HFFc6 (cell line): ENCODE measurements at regions not wholly inside any gene's neighbourhood (a gene's known extent, or its start where the extent isn't known, plus 50 kb on each side); places are given as distances from the start of the nearest gene placed in this dataset.
"Not testable (repeated sequence)": the region's sequence is repeated elsewhere in the genome, so short reads cannot be mapped to it uniquely, and the experiment has no call there.

Experiments
- DNase-seq: peaks from one replicate; pipeline ENCODE4 v3.0.0-alpha.2; 2018
- H3K27ac Mint-ChIP-seq: 2 replicates; pipeline ENCODE4 v1.8.0; 2020; ENCODE audit warnings: mild to moderate bottlenecking, mixed read lengths
- H3K27me3 Mint-ChIP-seq: 2 replicates; pipeline ENCODE4 v1.8.0; 2021; ENCODE audit warnings: mild to moderate bottlenecking, moderate library complexity, mixed read lengths; ENCODE audit not compliant: insufficient read depth
- H3K36me3 Mint-ChIP-seq: 2 replicates; pipeline ENCODE4 v1.8.0; 2021; ENCODE audit warnings: low read depth, mixed read lengths
- H3K4me1 Mint-ChIP-seq: 2 replicates; pipeline ENCODE4 v1.8.0; 2020; ENCODE audit warnings: low read depth, mixed read lengths
- H3K4me3 Mint-ChIP-seq: 2 replicates; pipeline ENCODE4 v1.8.0; 2020; ENCODE audit warnings: mild to moderate bottlenecking, moderate library complexity, mixed read lengths
- H3K9me3 Mint-ChIP-seq: 2 replicates; pipeline ENCODE4 v1.8.0; 2020; ENCODE audit warnings: mild to moderate bottlenecking, mixed read lengths
- TF ChIP-seq, protein P1 (sequence below): fragments of 200-600 bp; sonication (generic); IDR thresholded peaks from 2 replicates; pipeline ENCODE4 v1.5.0; 2021; ENCODE audit warnings: antibody characterized with exemption, mild to moderate bottlenecking

DNA sequence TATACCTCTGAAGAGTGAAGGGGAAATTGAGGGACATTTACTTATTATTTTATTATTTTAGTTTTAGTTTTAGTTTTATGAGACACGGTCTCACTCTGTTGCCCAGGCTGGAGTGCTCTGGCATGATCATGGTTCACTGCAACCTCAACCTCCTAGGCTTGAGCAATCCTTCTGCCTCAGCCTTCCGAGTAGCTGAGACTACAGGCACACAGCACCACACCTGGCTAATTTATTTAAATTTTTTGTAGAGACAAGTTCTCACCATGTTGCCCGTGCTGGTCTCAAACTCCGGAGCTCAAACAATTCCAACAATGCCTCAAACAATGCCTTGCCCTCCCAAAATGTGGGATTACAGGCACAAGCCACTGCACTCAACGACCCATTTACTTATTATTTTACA is 68.4 kb upstream of the BMP2K start:
- Mint-ChIP-seq H3K4me3 (no peak overlapping the region), H3K9me3 (peaks cover 22% of the 10 kb centered on the region)
- no peak for DNase-seq

DNA sequence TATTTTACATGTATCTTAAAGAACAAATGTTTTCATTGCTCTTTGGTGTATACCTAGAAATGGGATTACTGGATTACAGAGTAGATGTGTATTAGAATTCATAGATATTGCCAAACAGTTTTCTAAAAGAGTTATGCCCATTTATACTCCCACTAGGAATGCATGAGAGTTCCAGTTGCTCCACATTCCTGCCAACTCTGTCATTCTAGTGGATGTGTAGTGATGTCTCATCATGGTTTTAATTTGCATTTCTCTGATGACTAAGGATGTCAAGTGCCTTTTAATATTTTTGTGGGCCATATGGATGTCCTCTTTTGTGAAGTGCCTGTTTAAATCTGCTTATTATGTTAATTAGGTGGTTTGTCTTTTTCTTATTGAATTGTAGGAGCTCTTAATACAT is 65.6 kb upstream of the BMP2K start:
- DNase-seq, result peak; percentile 72
- Mint-ChIP-seq H3K36me3 (peaks cover 6% of the 10 kb centered on the region; the same call in 1 of the 2 replicates), H3K27me3 (peaks cover 2% of the 10 kb centered on the region; the same call in 1 of the 2 replicates), H3K4me3 (no peak overlapping the region), H3K27ac (no peak overlapping the region), H3K4me1 (peaks cover 6% of the 10 kb centered on the region; the same call in 1 of the 2 replicates), H3K9me3 (peaks cover 12% of the 10 kb centered on the region; the same call in 1 of the 2 replicates)
- TF ChIP-seq, protein P1, sequence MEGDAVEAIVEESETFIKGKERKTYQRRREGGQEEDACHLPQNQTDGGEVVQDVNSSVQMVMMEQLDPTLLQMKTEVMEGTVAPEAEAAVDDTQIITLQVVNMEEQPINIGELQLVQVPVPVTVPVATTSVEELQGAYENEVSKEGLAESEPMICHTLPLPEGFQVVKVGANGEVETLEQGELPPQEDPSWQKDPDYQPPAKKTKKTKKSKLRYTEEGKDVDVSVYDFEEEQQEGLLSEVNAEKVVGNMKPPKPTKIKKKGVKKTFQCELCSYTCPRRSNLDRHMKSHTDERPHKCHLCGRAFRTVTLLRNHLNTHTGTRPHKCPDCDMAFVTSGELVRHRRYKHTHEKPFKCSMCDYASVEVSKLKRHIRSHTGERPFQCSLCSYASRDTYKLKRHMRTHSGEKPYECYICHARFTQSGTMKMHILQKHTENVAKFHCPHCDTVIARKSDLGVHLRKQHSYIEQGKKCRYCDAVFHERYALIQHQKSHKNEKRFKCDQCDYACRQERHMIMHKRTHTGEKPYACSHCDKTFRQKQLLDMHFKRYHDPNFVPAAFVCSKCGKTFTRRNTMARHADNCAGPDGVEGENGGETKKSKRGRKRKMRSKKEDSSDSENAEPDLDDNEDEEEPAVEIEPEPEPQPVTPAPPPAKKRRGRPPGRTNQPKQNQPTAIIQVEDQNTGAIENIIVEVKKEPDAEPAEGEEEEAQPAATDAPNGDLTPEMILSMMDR, result no peak

More for the DNA sequence above, 68.4 kb upstream of the BMP2K start:
- no peaks in the 10 kb centered on the region; the same call in 1 of the 2 replicates for H3K27me3 Mint-ChIP-seq
- H3K27ac Mint-ChIP-seq, result no peak overlapping the region
- H3K36me3 Mint-ChIP-seq, result peaks cover 16% of the 10 kb centered on the region
- TF ChIP-seq, protein P1, result no peak
- peaks cover 17% of the 10 kb centered on the region for H3K4me1 Mint-ChIP-seq

DNA sequence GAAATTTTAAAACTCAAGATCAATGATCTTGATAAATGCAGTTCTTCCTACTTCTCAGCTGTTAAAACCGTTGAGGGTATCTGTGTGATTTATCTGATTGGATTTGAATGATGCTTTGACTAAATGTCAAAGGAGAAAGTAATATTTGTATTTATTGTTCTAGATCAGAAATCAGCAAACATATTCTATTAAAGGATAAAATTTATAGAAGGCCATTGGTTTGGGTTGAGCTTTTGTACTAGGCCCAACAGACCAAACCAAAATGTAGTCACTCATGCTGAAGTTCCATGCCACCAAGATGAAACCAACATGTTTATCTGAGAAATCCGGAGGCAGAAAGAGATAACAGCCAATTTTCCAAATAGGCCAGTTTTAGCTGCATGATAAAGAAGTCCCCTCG is 64.5 kb upstream of the BMP2K start:
- Mint-ChIP-seq H3K4me3 (no peak overlapping the region), H3K9me3 (peaks cover 12% of the 10 kb centered on the region; the same call in 1 of the 2 replicates), H3K27me3 (peaks cover 4% of the 10 kb centered on the region), H3K4me1 (peaks cover 6% of the 10 kb centered on the region; the same call in 1 of the 2 replicates), H3K36me3 (peaks cover 6% of the 10 kb centered on the region; the same call in 1 of the 2 replicates), H3K27ac (no peak overlapping the region)
- TF ChIP-seq, protein P1, result no peak
- no peak for DNase-seq

GRCh38 chr4:78714598-78714997 is 61.6 kb upstream of the BMP2K start:
- H3K9me3 Mint-ChIP-seq, result peaks cover 12% of the 10 kb centered on the region; the same call in 1 of the 2 replicates
- H3K4me3 Mint-ChIP-seq, H3K27ac Mint-ChIP-seq, H3K36me3 Mint-ChIP-seq, DNase-seq, H3K4me1 Mint-ChIP-seq, H3K27me3 Mint-ChIP-seq: not testable (repeated sequence)

- not testable (repeated sequence) for H3K36me3 Mint-ChIP-seq, H3K27me3 Mint-ChIP-seq, H3K9me3 Mint-ChIP-seq, H3K4me3 Mint-ChIP-seq, H3K4me1 Mint-ChIP-seq, H3K27ac Mint-ChIP-seq, DNase-seq
Observed at GRCh38 chr4:78715372-78715771, 60.8 kb upstream of the BMP2K start.

- not testable (repeated sequence) for H3K36me3 Mint-ChIP-seq, H3K4me1 Mint-ChIP-seq, H3K4me3 Mint-ChIP-seq, H3K27ac Mint-ChIP-seq, H3K9me3 Mint-ChIP-seq, H3K27me3 Mint-ChIP-seq, DNase-seq
Observed at GRCh38 chr4:78717712-78718111, 58.4 kb upstream of the BMP2K start.

DNA sequence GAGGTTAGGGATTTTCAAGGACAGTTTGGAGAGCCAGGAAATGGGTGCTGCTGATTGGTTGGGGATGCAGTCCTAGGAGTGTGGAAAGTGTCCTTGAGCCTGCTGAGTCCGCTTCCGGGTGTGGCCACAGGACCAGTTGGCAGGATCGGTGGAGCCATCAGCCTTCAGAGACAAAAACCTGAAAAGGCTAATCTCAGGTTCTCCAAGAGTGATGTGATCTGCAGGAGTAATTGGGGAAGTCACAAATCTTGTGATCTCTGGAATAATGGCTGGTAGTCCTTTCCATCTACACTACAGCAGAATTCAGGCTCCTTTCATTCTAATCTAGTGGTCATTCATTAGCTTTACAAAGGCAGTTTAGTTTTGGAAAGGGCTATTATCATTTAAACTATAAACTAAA is 55.9 kb upstream of the BMP2K start:
- H3K4me1 Mint-ChIP-seq, result no peaks in the 10 kb centered on the region
- DNase-seq, result no peak
- TF ChIP-seq, protein P1, result no peak
- no peaks in the 10 kb centered on the region for H3K36me3 Mint-ChIP-seq
- no peaks in the 10 kb centered on the region for H3K9me3 Mint-ChIP-seq
- H3K4me3 Mint-ChIP-seq, result no peak overlapping the region
- H3K27me3 Mint-ChIP-seq, result peaks cover 8% of the 10 kb centered on the region
- H3K27ac Mint-ChIP-seq, result no peak overlapping the region
